ENCODE measurements at regions not wholly inside any gene's neighbourhood (a gene's known extent, or its start where the extent isn't known, plus 50 kb on each side); places are given as distances from the start of the nearest gene placed in this dataset.
"Not testable (repeated sequence)": the region's sequence is repeated elsewhere in the genome, so short reads cannot be mapped to it uniquely, and the experiment has no call there.

DNA sequence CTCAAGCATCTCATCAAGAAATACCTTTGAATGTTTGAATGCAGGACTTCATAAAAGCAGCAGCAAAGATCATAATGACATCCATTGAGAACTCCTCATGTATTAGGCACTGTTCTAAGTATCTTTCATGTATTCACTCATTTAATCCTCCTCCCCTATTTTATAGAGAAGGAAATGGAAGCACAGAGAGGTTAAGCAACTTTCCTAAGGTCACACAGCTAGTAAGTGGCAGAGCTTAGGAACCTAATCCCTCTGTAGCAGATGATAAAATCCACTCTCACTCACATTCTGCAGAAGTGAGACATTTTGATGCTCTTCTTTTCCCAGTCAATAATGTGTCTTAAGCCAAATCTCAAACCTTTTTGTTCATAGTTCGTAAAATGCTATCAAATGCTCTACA is 350.8 kb upstream of the C16orf82 start:
- in situ Hi-C loops (cut with HindIII; ENCODE audit: low pct_unique_long_range_greater_than_20kb, low sequenced_read_pairs): no loop called here

DNA sequence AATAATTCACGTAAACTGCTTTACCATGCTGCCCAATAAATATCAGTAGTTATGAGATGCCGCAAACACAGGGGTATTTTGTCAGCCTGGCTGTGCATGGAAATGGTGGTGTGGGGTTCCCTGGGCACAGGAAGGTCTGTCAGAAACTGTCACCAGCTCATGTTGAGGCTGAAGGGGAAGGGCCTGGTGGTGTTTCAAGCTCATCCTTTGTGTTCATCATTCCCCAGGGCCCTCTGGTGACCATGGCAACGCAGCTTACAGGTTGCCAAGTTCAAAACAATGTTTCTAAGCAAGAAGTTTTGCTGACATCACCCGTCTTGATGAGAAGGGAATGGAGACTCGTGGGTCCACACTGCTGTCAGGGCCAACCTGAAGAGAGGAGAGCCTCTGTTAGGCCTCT is 348.9 kb upstream of the C16orf82 start:
- no peak for DNase-seq (ENCODE audit: low read depth)
- in situ Hi-C loops (cut with HindIII; ENCODE audit: low pct_unique_long_range_greater_than_20kb, low sequenced_read_pairs): no loop called here

More for the DNA sequence above, 350.8 kb upstream of the C16orf82 start:
- no peak for DNase-seq (ENCODE audit: low read depth)

DNA sequence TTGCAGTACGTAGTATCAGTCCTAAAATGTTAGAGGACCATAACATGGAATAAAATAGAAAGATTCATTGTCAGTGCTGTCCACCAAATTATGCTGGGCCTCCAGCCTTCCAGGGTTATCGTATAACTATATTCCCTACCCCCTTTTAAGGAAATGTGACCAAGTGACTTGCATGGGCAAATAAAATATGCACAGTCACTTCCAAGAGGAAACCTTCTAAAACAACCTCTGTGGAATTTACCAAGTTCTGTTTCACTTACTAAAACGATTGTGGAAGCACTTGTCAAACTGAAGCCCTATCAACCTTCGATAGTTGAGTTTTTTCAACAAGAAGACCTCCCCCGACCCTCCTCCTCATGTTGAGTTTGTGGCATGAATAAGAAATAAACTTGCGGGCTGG is 345.4 kb upstream of the C16orf82 start:
- DNase-seq (ENCODE audit: low read depth): no peak
- in situ Hi-C loops (cut with HindIII; ENCODE audit: low pct_unique_long_range_greater_than_20kb, low sequenced_read_pairs): no loop called here

DNA sequence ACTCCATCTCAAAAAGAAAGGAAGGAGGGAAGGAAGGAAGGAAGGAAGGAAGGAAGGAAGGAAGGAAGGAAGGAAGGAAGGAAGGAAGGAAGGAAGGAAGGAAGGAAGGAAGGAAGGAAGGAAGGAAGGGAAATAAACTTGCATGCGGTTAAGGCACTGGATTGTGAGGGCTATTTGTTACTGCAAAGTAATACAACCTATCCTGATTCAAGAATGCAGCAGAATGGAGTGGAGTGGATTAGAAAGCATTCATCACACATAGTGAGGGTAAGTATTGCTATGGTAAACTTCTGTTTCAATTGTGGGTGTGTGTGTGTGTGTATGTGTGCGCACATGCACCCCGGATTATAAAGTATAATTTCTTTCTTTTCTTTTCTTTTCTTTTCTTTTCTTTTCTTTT is 344.8 kb upstream of the C16orf82 start:
- in situ Hi-C loops (cut with HindIII; ENCODE audit: low pct_unique_long_range_greater_than_20kb, low sequenced_read_pairs); DNase-seq (ENCODE audit: low read depth): not testable (repeated sequence)

DNA sequence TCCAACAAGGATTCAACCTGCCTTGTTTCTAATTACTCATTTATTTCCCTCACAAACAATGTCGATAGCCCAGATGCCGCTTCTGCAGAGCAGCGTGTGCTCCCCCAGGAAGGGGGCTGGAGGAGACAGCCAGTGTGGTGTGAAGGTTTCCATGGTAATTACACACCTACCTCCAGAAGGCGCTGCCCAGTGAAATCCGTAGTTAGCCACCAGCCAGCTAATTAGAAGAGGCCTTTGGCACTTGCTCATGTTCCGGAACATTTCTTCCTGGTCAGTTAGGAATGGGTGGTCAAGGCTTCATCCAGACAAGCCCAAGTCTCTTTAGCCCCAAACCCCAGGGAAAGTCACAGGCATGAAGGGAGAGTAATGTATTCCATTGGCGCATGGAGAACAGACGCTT is 342.5 kb upstream of the C16orf82 start:
- in situ Hi-C loops (cut with HindIII; ENCODE audit: low pct_unique_long_range_greater_than_20kb, low sequenced_read_pairs): no loop called here
- DNase-seq (ENCODE audit: low read depth): no peak

DNA sequence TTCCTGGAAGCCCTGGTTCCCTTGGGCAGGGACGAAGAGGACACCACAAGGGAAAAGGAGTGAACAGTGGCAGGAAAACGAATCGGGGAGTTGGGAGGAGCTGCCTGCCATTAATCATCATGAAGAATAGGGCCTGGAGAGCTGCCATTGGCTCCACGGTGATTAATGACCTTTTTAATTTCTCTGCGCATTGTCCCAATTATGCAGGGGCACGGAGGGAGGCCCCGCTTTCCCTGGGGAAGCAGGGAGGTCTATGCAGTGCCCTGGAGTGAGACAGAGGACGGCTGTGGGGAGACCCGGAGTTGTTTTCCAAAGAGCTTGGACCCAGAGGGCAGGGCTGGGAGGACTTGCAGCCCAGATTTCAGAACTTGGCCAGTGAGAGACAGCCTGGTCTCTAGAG is 338.9 kb upstream of the C16orf82 start:
- in situ Hi-C loops (cut with HindIII; ENCODE audit: low pct_unique_long_range_greater_than_20kb, low sequenced_read_pairs): no loop called here
- no peak for DNase-seq (ENCODE audit: low read depth)

DNA sequence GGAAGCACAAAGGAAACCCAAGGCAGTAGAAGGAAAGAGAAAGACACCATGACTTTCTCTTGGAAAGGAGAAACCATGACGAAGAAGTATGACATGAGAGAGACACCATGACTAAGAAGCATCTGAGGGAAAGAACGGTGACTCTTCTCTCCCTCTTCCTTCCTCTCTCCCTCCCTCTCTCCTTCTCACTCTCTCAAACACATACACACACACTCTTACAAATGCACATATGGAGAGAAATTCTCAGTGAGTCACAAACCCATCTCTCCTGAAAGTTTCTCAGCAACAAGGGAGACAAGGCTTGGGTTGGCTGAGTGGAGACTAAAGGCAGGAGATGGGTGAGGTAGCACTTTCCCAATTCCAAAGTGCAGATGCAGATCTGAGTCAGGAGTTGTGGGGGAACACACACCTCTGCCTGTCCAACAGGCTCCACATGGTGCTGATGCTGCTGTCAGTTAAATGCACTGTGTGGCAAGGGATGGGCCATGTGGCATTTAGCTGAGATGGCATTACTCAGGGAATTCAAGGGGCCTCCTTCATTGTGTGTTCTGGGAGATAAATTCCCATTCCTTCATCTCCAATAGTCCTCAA is 336.7 kb upstream of the C16orf82 start:
- in situ Hi-C loops (cut with HindIII; ENCODE audit: low pct_unique_long_range_greater_than_20kb, low sequenced_read_pairs): no loop called here
- DNase-seq (ENCODE audit: low read depth): no peak

DNA sequence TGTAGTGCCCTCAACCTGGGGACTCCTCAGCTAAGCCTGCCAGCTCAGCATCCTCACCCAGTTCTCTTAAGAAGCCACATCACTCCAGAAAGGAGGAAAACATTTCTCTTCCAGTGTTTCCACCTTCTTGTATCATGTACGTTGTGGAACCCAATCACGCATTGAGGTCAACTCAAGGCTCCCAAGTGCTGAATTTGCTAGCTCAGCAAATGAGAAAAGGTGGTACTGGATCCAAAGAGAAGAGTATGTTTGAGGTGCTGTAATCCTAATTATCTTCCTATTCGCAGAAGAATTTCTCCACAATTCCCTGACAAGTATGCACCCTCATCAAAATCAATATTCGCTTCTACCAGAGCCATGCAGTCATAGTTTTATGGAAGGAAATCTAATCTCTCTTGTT is 335.0 kb upstream of the C16orf82 start:
- DNase-seq (ENCODE audit: low read depth): no peak
- in situ Hi-C loops (cut with HindIII; ENCODE audit: low pct_unique_long_range_greater_than_20kb, low sequenced_read_pairs): no loop called here

DNA sequence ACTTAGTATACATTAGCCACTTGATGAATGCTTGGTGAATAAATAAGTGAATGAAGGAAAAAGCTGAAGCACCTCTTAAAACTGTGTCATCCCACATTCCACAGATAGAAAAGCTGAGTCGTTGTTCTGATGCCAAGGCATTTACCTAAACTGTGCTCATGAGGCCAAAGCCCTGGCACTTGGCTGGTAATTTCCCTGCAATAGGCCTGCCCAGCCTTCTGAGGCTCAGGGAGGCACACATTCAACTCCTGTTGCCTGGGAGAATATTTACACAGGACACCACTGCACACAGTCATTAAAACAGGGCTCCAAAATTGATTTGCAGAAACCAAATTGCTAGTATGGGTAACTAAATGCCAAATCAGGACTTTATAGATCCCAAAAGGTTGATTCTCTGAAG is 333.0 kb upstream of the C16orf82 start:
- no peak for DNase-seq (ENCODE audit: low read depth)
- in situ Hi-C loops (cut with HindIII; ENCODE audit: low pct_unique_long_range_greater_than_20kb, low sequenced_read_pairs): no loop called here

DNA sequence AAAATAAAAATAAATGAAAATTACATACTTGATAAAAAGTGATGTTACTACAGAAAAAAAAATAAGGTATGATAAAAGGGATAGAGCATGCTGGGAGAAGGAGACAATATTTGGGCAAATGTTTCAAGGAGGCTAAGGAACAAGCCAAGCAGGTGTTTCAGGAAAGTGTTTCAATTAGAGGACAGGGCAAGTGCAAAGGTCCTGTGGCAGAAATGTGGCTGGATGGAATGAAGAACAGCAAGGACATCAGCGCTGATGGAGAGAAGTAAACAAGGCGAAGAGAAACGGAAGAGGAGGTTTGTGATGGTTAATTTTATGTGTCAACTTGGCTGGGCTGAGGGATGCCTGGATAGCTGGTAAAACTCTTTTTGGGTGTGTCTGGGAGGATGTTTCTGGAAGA is 331.2 kb upstream of the C16orf82 start:
- no peak for DNase-seq (ENCODE audit: low read depth)
- in situ Hi-C loops (cut with HindIII; ENCODE audit: low pct_unique_long_range_greater_than_20kb, low sequenced_read_pairs): no loop called here

DNA sequence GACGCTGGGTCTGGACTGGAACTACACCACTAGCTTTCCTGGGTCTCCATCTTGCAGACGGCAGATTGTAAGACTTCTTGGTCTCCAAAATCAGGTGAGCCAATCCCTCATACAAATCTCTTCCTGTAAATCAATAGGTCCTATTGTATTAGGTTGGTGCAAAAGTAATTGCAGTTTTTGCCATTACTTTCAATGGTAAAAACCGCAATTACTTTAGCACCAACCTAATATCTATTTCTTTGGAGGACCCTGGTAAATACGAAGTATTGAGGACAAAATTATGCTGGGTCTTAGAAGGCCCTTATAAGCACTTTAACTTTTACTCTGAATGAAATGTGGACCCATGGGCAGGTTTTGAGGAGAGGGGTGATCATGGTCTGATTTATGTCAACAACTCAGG is 330.6 kb upstream of the C16orf82 start:
- no peak for DNase-seq (ENCODE audit: low read depth)
- in situ Hi-C loops (cut with HindIII; ENCODE audit: low pct_unique_long_range_greater_than_20kb, low sequenced_read_pairs): no loop called here

DNA sequence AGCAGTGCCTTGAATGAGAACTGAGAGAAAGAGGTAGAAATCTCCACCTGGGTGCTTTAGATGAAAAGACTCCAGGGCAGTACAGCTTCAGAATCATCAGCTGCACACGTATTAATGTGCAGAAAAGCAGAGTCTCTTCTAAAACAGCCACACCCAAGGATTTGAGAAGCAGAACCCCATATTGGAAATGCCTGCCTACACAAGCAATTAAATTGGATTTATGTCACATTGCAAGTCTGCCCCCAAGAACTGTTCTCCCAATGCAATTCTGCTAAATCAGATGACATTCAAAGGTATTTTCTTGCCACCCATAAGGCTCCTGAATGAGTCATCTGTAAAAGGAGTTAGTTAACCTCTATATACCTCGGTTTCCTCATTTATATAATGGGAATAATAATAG is 326.0 kb upstream of the C16orf82 start:
- DNase-seq (ENCODE audit: low read depth): no peak
- in situ Hi-C loops (cut with HindIII; ENCODE audit: low pct_unique_long_range_greater_than_20kb, low sequenced_read_pairs): no loop called here

DNA sequence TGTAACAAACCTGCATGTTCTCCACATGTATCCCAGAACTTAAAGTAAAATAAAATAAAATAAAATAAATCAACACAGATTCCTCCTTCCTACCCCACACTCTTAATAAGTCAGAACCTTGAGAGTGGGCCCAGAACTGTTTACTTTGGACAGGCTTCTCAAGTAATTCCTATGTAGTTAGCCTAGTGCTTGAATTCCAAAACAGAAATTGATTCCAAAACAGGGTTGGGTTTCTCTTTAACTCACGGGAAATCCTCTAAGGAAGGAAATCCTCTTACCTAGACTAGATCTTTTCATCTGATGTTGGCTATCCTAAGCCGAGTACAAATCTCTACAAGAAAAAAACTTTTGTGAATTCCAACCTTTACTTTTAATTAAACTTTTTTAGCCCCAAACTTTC is 324.7 kb upstream of the C16orf82 start:
- in situ Hi-C loops (cut with HindIII; ENCODE audit: low pct_unique_long_range_greater_than_20kb, low sequenced_read_pairs): no loop called here
- no peak for DNase-seq (ENCODE audit: low read depth)

DNA sequence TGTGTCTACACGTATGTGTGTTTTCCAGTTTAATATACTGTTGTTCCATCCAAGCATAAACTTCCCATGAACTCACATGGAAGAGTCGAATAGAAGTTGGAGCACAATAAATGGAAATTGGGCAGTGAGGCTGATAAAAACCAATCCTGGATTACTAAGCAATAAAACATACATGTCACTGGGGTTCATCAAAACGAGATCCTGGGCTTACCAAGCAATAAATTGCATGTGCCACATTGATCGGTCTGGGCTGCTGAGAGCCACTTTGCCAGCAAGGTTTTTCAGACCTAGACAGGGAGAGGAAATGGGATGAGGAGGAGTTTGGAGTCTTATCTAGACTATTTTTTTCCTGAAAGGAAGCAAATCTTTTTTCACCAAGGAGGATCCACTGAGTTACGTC is 322.3 kb upstream of the C16orf82 start:
- no peak for DNase-seq (ENCODE audit: low read depth)
- in situ Hi-C loops (cut with HindIII; ENCODE audit: low pct_unique_long_range_greater_than_20kb, low sequenced_read_pairs): no loop called here

DNA sequence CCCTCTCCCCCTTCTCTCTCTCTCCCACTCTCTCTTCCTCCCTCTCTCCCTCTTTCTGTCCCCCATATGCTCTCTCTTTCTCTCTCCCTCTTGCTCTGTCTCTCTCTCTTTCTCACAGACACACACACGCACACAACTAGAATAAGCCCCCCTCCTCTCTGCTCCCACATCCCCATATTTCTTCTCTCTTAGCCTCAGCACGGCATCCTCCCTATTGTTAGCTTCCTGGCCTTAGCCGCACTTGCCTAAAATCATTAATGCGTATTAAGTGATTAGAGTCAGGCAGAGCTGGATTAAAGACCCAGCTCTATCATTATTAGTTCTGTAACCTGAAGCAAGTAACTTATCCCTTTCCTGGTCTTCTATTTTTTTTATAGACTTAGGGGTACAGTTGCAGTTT is 319.0 kb upstream of the C16orf82 start:
- in situ Hi-C loops (cut with HindIII; ENCODE audit: low pct_unique_long_range_greater_than_20kb, low sequenced_read_pairs): no loop called here
- no peak for DNase-seq (ENCODE audit: low read depth)

DNA sequence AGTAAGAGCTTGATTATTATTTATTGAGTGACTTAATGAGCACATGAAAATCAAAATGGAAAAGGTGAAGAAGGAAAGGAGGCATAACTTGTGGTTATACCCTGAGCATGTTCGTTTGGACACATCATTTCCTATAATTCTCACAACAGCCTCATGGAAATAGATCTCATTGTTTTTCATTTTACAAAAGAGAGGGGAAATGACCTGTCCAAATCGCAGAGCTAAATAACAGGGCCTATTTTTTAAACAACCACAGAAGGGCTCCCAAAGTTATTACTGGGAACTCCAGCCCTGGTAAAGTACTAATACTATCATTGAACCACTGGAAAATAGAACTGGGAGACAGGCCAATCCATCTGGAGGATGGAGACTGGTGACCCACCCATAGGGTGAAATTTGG is 317.7 kb upstream of the C16orf82 start:
- in situ Hi-C loops (cut with HindIII; ENCODE audit: low pct_unique_long_range_greater_than_20kb, low sequenced_read_pairs): no loop called here
- no peak for DNase-seq (ENCODE audit: low read depth)

DNA sequence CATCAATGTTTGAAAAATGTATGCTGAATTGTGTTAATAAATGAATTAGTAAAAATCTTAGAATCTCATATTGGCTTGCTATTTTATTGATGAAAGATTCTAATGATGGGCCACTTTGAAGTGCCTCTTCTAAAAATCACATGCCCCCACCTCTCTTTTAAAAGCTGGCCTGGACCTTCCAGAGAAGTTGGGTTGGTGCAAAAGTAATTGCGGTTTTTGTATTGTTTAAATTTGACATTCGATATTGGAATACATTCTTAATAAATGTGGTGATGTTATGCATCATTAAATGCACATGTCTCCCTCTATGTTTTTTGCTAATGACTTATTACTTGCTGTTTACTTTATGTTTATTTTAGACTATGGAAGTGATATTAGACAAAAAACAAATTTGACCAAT is 314.6 kb upstream of the C16orf82 start:
- in situ Hi-C loops (cut with HindIII; ENCODE audit: low pct_unique_long_range_greater_than_20kb, low sequenced_read_pairs): no loop called here
- no peak for DNase-seq (ENCODE audit: low read depth)

DNA sequence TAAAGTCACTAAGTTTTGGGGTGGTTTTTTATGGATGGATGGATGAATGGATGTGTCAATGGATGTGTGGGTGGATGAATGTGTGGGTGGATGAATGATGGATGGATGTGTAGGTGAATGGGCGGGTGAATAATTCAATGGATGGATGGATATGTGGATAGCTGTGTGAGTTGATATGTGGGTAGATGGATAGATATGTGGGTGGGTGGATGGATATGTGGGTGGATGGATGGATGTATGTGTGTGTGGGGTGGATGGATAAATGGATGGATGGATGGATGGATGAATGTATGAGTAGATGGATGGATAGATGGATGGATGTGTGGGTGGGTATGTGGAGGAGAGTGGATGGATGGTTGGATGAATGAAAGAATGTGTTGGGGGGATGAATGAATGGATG is 310.1 kb upstream of the C16orf82 start:
- no peak for DNase-seq (ENCODE audit: low read depth)
- in situ Hi-C loops (cut with HindIII; ENCODE audit: low pct_unique_long_range_greater_than_20kb, low sequenced_read_pairs): no loop called here

DNA sequence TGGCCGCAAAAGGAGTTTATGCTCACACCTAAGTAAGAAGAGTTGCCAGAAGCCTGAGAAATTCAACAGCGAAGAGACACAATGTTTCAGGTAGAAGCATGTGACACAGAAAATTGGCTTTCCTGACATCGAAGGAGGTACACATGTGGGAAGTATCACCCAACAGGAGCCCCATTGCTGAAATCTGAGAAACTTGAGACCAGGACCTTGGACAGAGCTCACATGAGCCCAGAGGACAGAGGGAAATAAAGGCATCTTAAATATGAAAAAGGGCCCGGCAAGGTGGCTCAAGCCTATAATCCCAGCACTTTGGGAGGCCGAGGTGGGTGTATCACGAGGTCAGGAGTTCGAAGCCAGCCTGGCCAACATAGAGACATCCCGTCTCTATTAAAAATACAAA is 304.1 kb upstream of the C16orf82 start:
- DNase-seq (ENCODE audit: low read depth): no peak
- in situ Hi-C loops (cut with HindIII; ENCODE audit: low pct_unique_long_range_greater_than_20kb, low sequenced_read_pairs): no loop called here

DNA sequence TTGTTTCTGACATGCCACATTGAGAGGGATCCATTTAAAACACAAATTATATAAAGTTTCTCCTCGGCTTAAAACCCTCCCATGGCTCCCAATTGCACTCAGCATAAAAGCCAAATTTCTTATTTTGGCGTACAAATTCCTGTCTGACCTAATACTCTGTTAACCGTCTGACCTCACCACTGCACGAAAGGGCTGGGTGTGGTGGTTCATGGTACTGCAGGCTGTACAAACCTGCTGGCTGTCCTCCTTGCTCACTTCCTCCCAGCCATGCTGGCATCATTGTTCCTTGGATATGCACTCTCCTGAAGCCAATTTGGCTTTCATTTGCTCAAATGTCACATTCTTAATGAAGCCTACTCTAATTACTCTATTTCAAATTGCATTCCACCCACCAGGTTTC is 301.6 kb upstream of the C16orf82 start:
- no peak for DNase-seq (ENCODE audit: low read depth)
- in situ Hi-C loops (cut with HindIII; ENCODE audit: low pct_unique_long_range_greater_than_20kb, low sequenced_read_pairs): no loop called here
